ENCODE measurements at regions not wholly inside any gene's neighbourhood (a gene's known extent, or its start where the extent isn't known, plus 50 kb on each side); places are given as distances from the start of the nearest gene placed in this dataset.

GRCh38 chr12:87511371-87511770 is 517.8 kb downstream of the C12orf50 start:
- no peak for TF ChIP-seq EZH2 (IDR thresholded peaks at IDR 0.05; ENCODE audit: insufficient read depth, low read length)
- TF ChIP-seq, protein P1, sequence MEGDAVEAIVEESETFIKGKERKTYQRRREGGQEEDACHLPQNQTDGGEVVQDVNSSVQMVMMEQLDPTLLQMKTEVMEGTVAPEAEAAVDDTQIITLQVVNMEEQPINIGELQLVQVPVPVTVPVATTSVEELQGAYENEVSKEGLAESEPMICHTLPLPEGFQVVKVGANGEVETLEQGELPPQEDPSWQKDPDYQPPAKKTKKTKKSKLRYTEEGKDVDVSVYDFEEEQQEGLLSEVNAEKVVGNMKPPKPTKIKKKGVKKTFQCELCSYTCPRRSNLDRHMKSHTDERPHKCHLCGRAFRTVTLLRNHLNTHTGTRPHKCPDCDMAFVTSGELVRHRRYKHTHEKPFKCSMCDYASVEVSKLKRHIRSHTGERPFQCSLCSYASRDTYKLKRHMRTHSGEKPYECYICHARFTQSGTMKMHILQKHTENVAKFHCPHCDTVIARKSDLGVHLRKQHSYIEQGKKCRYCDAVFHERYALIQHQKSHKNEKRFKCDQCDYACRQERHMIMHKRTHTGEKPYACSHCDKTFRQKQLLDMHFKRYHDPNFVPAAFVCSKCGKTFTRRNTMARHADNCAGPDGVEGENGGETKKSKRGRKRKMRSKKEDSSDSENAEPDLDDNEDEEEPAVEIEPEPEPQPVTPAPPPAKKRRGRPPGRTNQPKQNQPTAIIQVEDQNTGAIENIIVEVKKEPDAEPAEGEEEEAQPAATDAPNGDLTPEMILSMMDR (IDR thresholded peaks at IDR 0.05; ENCODE audit: insufficient read depth, low read depth, low read length): no peak

All from astrocyte (in vitro differentiated cells and primary cell).